GM19239 (cell line): ENCODE measurements at regions not wholly inside any gene's neighbourhood (a gene's known extent, or its start where the extent isn't known, plus 50 kb on each side); places are given as distances from the start of the nearest gene placed in this dataset.

Experiments
- DNase-seq: peaks from one replicate; pipeline ENCODE4 v3.0.0; 2011; ENCODE audit warnings: low spot score; ENCODE audit not compliant: insufficient read length
- FAIRE-seq: peaks from 2 replicates; lab custom pipeline; 2011; peaks lifted over from hg19 to GRCh38; lab: Jason Lieb, UNC

DNA sequence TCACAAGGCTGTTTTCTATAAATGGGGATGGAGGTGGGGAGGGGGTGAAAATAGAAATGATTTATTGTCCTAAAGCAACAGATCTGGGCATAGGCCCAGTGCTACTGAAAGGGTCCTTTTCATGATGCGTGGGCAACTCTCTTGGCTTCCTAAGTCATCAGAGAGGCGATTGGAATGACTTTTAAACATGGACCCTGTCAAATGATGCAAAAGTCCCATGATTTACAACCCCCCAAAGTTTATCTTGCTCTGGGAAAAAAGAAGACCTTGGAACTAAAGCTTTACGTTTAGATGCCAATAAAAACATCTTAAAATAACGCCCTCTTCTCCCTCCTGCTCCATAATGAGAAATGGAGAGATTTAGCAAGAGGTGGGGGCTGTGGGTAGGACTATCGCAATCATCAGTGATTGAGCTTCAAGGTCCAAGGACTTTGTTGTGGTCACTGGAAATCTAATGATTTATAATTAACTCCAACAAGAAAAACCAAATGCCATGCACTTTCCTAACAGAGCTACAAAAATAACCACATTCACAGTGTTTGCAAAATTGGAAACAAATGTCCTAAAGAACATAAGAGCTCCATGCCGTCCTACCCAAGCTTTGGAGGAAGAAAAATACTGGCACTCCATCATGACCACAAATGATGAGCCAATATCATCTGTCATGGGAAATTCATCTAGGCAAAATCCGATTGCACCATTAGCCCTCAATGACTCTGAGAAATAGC lies 167.5 kb upstream of the CLINT1 start:
- FAIRE-seq (no peak), DNase-seq (no peak)

DNA sequence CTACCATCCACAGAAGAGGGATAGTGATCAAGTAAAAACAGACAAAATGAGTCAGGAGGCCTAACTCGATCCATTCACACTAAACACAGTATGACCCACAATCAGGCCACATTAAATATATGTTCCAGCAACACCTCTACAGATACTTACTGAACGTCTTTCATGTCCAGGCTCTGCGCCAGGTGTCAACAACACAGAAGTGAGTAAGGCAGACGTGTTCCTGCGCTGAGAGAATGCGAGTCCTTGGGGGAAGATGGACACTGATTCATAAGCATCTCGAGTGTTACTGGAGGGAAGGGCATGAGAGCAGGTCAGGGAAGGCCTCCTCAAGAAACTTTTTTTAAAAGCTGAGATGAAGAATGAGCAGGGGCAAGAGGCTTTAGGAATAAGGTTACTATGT lies 164.3 kb upstream of the CLINT1 start:
- DNase-seq (no peak), FAIRE-seq (no peak)

DNA sequence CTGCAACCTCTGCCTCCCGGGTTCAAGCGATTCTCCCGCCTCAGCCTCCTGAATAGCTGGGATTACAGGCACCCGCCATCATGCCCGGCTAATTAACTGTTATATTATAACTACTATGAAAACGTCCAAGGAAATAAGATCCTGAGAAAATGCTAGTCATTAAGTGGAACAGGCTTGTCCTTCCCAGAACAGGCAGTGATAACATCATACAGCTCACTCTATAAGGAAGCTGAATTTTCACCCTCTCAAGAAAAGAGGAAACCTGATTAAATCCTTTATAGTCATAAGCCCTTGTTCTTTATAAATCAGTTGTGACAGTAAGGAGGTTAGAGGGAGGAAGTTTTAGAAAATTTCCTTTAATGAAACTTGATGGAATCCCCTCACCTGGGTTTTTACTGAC lies 163.9 kb upstream of the CLINT1 start:
- DNase-seq (no peak), FAIRE-seq (no peak)

DNA sequence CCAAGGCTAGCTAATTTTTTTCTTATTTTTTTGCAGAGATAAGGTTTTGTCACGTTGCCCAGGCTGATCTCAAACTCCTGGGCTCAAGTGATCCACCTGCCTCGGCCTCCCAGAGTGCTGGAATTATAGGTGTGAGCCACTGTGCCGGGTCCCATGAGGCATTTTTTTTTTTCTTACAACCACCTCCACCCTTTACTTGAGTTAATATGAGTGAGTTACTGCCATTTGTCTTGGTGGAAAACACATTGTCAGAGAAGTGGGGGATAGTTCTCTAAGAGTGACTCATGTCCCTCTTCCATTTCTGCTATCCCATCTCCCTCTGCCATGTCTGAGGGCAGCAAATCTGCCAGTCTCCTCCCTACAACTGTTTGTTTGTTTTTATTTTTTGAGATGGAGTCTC lies 163.4 kb upstream of the CLINT1 start:
- DNase-seq: no peak
- no peak for FAIRE-seq

GRCh38 chr5:158020555-158021418 lies 161.8 kb upstream of the CLINT1 start:
- FAIRE-seq: no peak
- DNase-seq: no peak

GRCh38 chr5:158017469-158017868 lies 158.5 kb upstream of the CLINT1 start:
- DNase-seq (no peak), FAIRE-seq (no peak)

DNA sequence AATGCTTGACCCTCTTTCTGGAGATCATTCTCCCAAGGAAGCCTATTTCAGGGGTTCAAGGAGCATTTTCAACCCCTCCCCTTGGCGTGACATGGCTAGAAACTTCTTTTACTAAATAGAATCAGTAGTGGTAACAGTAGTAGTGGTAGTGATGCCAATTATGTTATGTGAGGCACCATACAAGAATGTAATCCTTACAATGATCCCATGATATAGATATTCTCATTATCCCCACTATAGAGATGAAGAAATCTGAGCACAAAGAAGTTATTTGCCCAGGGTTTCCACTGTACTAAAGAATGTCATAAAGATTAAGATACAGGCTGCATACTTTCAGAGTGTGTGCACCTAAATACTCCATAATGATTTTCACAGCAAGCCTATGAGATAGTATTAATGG lies 155.4 kb upstream of the CLINT1 start:
- DNase-seq (no peak), FAIRE-seq (no peak)

DNA sequence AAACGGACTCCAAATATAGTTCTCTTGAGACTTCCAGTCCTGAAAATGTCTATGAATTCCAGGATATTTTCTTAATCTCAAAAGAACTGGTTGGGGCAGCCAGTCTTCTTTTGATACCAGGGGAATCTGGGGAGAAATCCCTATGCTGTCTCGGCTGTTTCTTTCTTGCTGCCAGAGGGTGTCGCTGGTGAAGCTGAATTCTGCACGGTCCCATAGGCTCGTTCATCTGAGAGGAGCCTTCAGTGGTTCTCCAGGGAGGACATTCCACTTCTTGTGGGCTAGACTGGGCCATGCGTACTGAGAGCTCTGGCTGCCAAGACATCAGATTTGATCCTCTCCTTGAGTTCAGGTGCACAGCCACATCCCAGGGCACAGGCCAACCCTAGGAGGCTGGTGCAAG lies 155.0 kb upstream of the CLINT1 start:
- FAIRE-seq (no peak), DNase-seq (no peak)

DNA sequence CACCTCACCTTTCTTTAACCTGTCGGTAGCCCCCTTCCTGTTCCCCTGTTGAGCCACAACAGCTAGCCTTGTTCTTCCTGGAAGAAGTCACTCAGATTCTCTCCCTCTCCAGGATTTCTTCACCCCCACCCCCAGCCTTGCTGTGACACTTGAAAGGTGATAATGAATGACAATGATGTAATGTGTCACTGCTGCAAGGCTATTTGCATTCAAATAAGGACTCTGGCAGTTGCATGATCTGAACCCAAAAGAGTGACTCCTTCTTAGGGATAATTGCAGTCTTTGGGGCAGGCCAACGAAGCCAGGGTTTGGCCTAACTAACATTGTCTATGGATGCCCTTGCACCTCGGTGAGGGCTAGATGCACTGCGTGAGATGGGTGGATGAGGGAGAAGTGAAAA lies 154.4 kb upstream of the CLINT1 start:
- DNase-seq (no peak), FAIRE-seq (no peak)

GRCh38 chr5:158011422-158011821 lies 152.5 kb upstream of the CLINT1 start:
- FAIRE-seq (no peak), DNase-seq (no peak)

- DNase-seq (no peak), FAIRE-seq (no peak)
Observed at GRCh38 chr5:158010831-158011230, 151.9 kb upstream of the CLINT1 start.

DNA sequence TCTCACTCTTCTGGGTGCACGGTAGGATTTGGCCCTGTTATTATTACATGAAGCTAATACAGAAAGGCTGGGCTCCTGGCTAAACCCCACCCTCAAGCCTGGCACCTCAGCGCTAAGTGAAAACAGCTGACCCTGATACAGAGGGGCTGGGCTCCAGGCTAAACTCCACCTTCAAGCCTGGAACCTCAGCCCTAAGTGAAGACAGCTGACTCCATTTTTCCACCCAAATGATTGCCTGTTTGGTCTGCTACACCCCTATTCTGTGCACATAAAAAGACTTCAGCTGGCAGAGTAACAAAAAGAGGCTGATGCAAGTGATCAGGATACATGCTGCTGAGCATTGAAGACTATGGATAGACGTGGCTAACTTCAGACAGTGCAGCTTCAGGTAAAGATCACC lies 148.4 kb upstream of the CLINT1 start:
- FAIRE-seq (no peak), DNase-seq (no peak)

GRCh38 chr5:157999696-158000095 lies 140.8 kb upstream of the CLINT1 start:
- FAIRE-seq: no peak

GRCh38 chr5:157997991-157998504 lies 139.1 kb upstream of the CLINT1 start:
- FAIRE-seq: no peak
- no peak for DNase-seq

More at GRCh38 chr5:157999696-158000095, 140.8 kb upstream of the CLINT1 start:
- no peak for DNase-seq

GRCh38 chr5:157994906-157995519 lies 136.1 kb upstream of the CLINT1 start:
- FAIRE-seq (peak; percentile 91), DNase-seq (peak; percentile 36)

DNA sequence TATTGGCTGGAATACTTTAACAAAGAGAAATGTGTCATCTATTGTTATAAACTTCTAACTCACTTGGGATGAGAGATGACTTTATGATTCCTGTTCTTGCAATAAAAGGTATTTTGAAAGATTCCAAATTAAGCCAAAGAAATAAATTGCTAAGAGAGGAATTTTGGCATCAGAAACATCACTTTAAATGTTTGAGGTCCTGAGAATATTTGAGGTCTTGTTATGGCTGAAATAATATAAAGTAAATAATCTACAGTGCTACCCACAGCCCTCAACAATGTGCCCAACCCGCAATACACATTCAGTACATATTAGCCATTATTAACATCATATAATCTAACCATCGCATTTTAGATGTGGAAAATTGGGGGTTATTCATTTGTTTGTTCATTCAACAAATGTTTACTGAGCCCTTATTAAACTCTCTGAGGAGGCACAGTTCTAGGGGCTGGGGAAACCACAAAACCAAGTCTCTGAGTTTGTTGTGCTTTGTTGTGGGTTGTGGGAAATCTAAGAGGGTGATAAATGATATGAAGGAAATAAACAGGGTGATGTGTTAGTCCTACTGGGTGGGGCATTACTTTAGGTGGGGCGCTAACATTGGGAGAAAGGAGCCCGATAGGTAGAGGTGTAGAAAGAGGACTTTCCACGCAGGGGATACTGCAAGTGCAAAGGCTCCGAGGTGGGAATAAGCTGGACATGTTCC lies 135.2 kb upstream of the CLINT1 start:
- no peak for DNase-seq

DNA sequence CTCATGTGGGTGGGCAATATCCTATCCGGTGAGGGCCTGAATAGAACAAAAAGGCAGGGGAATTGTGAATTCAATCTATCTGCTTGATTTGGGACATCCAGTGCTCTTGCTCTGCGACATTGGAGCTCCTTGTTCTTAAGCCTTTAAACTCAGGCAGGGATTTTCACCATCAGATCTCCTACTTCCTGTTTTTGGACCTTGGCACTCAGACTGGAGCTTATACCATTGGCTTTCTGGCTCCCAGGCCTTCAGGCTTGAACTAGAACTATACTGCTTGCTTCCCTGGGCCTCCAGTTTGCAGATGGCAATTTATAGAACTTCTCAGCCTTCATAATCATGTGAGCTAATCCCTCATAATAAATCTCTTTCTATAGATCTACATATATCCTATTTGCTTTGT lies 134.3 kb upstream of the CLINT1 start:
- FAIRE-seq (no peak), DNase-seq (no peak)

More for the DNA sequence above, 135.2 kb upstream of the CLINT1 start:
- FAIRE-seq: no peak

- DNase-seq: no peak
- no peak for FAIRE-seq
Observed at GRCh38 chr5:157990583-157991181, 131.7 kb upstream of the CLINT1 start.

DNA sequence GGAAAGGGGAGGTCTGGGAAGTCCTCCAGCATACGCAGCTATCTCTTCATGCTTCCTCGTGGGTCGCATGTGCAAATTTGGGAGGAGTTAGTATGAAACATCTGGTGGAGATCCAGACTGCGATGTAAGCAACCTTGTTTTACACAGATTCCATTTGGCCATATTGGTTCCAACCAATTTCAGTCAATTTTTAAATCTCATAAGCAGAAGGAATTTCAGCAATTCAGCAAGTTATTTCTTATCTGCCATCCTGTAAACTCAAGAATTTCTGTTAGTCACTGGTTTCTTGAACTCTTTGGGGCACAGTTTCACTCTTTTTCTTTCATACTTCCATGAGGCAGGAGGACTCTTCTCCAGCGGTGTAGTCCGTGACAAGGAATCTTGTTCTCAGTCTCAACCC lies 130.4 kb upstream of the CLINT1 start:
- FAIRE-seq (no peak), DNase-seq (no peak)

- no peak for DNase-seq
- FAIRE-seq: no peak
Observed at GRCh38 chr5:157987259-157987658, 128.3 kb upstream of the CLINT1 start.
